Spinal cord (tissue), 9 donors: ENCODE measurements at regions not wholly inside any gene's neighbourhood (a gene's known extent, or its start where the extent isn't known, plus 50 kb on each side); places are given as distances from the start of the nearest gene placed in this dataset.
A peak's percentile ranks its signal among the peaks of the same experiment; 100 is the strongest.
"Not testable (repeated sequence)": the region's sequence is repeated elsewhere in the genome, so short reads cannot be mapped to it uniquely, and the experiment has no call there.

Source experiments
- DNase-seq, 6 donors: peaks; one replicate each; pipeline versions ENCODE4 v3.0.0 to v3.0.0-alpha.2; 2013 to 2015; ENCODE audit warnings: low spot score in 6 of 6, low read depth in 4 of 6
- H3K27ac ChIP-seq: one replicate; pipeline ENCODE4 v1.5.1; 2013; ENCODE audit warnings: low read depth, low read length, control low read depth
- H3K27me3 ChIP-seq: one replicate; pipeline ENCODE4 v1.6.1; 2013; ENCODE audit warnings: low read length; ENCODE audit not compliant: control insufficient read depth, insufficient read depth
- H3K36me3 ChIP-seq: one replicate; pipeline ENCODE4 v1.6.1; 2013; ENCODE audit warnings: low read length; ENCODE audit not compliant: control insufficient read depth, insufficient read depth
- H3K4me1 ChIP-seq: one replicate; pipeline ENCODE4 v1.6.1; 2013; ENCODE audit warnings: low read length; ENCODE audit not compliant: control insufficient read depth, insufficient read depth
- H3K4me3 ChIP-seq: one replicate; pipeline ENCODE4 v1.5.1; 2013; ENCODE audit warnings: low read depth, low read length, control low read depth
- H3K9me3 ChIP-seq: one replicate; pipeline ENCODE4 v1.6.1; 2013; ENCODE audit warnings: low read length; ENCODE audit not compliant: control insufficient read depth, insufficient read depth
- WGBS: methylation state at CpG from one replicate; pipeline ENCODE4 v1.1.5; 2013; ENCODE audit warnings: missing lambda C conversion rate; ENCODE audit not compliant: insufficient coverage; 5-methylcytosine and 5-hydroxymethylcytosine counted together
- donor health status: healthy.

GRCh38 chr10:22831586-22831985 is 96.3 kb upstream of the ARMC3 start:
- no peaks in the 10 kb centered on the region for H3K27me3 ChIP-seq
- WGBS: 79% methylated on average over 4 of the region's 8 CpGs

GRCh38 chr10:22828712-22829111 is 99.1 kb upstream of the ARMC3 start:
- H3K27ac ChIP-seq, DNase-seq, H3K9me3 ChIP-seq, H3K27me3 ChIP-seq, H3K4me1 ChIP-seq, H3K4me3 ChIP-seq, H3K36me3 ChIP-seq: not testable (repeated sequence)

More at GRCh38 chr10:22831586-22831985, 96.3 kb upstream of the ARMC3 start:
- Histone ChIP-seq H3K36me3 (no peaks in the 10 kb centered on the region), H3K4me3 (no peak overlapping the region), H3K27ac (no peak overlapping the region), H3K4me1 (peaks cover 6% of the 10 kb centered on the region), H3K9me3 (no peaks in the 10 kb centered on the region)
- DNase-seq: no peak

- Histone ChIP-seq H3K36me3 (no peaks in the 10 kb centered on the region), H3K4me3 (no peak overlapping the region), H3K27me3 (no peaks in the 10 kb centered on the region), H3K9me3 (no peaks in the 10 kb centered on the region), H3K4me1 (no peaks in the 10 kb centered on the region), H3K27ac (no peak overlapping the region)
- 100% methylated on average over 2 of the region's 6 CpGs for WGBS
- DNase-seq: no peak
Observed at GRCh38 chr10:22825841-22826240, 102.0 kb upstream of the ARMC3 start.

- no peak for DNase-seq
- no peaks in the 10 kb centered on the region for H3K4me1 ChIP-seq
- no peaks in the 10 kb centered on the region for H3K9me3 ChIP-seq
- H3K36me3 ChIP-seq: no peaks in the 10 kb centered on the region
- 20% methylated on average over 1 of the region's 3 CpGs for WGBS
- no peaks in the 10 kb centered on the region for H3K27me3 ChIP-seq
- H3K4me3 ChIP-seq: no peak overlapping the region
- H3K27ac ChIP-seq: no peak overlapping the region
Observed at GRCh38 chr10:22824984-22825383, 102.9 kb upstream of the ARMC3 start.

GRCh38 chr10:22824520-22824919 is 103.3 kb upstream of the ARMC3 start:
- no peaks in the 10 kb centered on the region for H3K4me1 ChIP-seq
- no peaks in the 10 kb centered on the region for H3K27me3 ChIP-seq
- no peaks in the 10 kb centered on the region for H3K36me3 ChIP-seq
- no peak overlapping the region for H3K27ac ChIP-seq
- H3K9me3 ChIP-seq: no peaks in the 10 kb centered on the region
- H3K4me3 ChIP-seq: no peak overlapping the region
- DNase-seq: no peak
- 75% methylated on average over 1 of the region's 3 CpGs for WGBS

GRCh38 chr10:22823109-22823508 is 104.7 kb upstream of the ARMC3 start:
- H3K27ac ChIP-seq: no peak overlapping the region
- no peak overlapping the region for H3K4me3 ChIP-seq
- no peaks in the 10 kb centered on the region for H3K4me1 ChIP-seq
- H3K27me3 ChIP-seq: no peaks in the 10 kb centered on the region
- no peaks in the 10 kb centered on the region for H3K36me3 ChIP-seq
- no peaks in the 10 kb centered on the region for H3K9me3 ChIP-seq
- no peak for DNase-seq

- not testable (repeated sequence) for H3K27me3 ChIP-seq, H3K4me1 ChIP-seq, H3K9me3 ChIP-seq, H3K27ac ChIP-seq, H3K4me3 ChIP-seq, H3K36me3 ChIP-seq, DNase-seq
- WGBS: 100% methylated on average over 2 of the region's 5 CpGs
Observed at GRCh38 chr10:22821921-22822320, 105.9 kb upstream of the ARMC3 start.

- Histone ChIP-seq H3K9me3 (no peaks in the 10 kb centered on the region), H3K27me3 (no peaks in the 10 kb centered on the region), H3K36me3 (no peaks in the 10 kb centered on the region), H3K27ac (no peak overlapping the region), H3K4me3 (no peak overlapping the region), H3K4me1 (no peaks in the 10 kb centered on the region)
- WGBS: no CpG with 5 or more reads among the region's 1 CpG
- peak in 2 of 6 donors; percentile 4 to 10 for DNase-seq
Observed at GRCh38 chr10:22821501-22821900, 106.4 kb upstream of the ARMC3 start.

GRCh38 chr10:22816298-22816653 is 101.9 kb upstream of the PIP4K2A start:
- H3K36me3 ChIP-seq: no peaks in the 10 kb centered on the region
- no peaks in the 10 kb centered on the region for H3K27me3 ChIP-seq
- no peaks in the 10 kb centered on the region for H3K4me1 ChIP-seq
- WGBS: 86% methylated on average over 4 of the region's 4 CpGs
- DNase-seq: no peak
- no peak overlapping the region for H3K27ac ChIP-seq
- no peak overlapping the region for H3K4me3 ChIP-seq
- no peaks in the 10 kb centered on the region for H3K9me3 ChIP-seq

GRCh38 chr10:22810643-22811465 is 96.5 kb upstream of the PIP4K2A start:
- Histone ChIP-seq H3K27ac (no peak overlapping the region), H3K36me3 (no peaks in the 10 kb centered on the region), H3K9me3 (peaks cover 2% of the 10 kb centered on the region), H3K4me1 (no peaks in the 10 kb centered on the region), H3K27me3 (no peaks in the 10 kb centered on the region), H3K4me3 (no peak overlapping the region)
- no peak for DNase-seq
- 20% methylated on average over 1 of the region's 7 CpGs for WGBS
